Osteocyte (in vitro differentiated cells): ENCODE measurements at regions not wholly inside any gene's neighbourhood (a gene's known extent, or its start where the extent isn't known, plus 50 kb on each side); places are given as distances from the start of the nearest gene placed in this dataset.

ENCODE experiments used
- DNase-seq: peaks from one replicate; pipeline ENCODE4 v3.0.0; 2021; ENCODE audit warnings: mixed read lengths; ENCODE audit not compliant: unreplicated experiment; ENCODE audit errors: extremely low spot score
- H3K27ac Mint-ChIP-seq: one replicate; pipeline ENCODE4 v1.8.0; 2021; ENCODE audit warnings: mild to moderate bottlenecking, mixed read lengths; ENCODE audit not compliant: unreplicated experiment
- H3K27me3 Mint-ChIP-seq: one replicate; pipeline ENCODE4 v1.8.0; 2021; ENCODE audit warnings: mixed read lengths; ENCODE audit not compliant: unreplicated experiment
- H3K36me3 Mint-ChIP-seq: one replicate; pipeline ENCODE4 v1.8.0; 2021; ENCODE audit warnings: mixed read lengths; ENCODE audit not compliant: unreplicated experiment
- H3K4me1 Mint-ChIP-seq: one replicate; pipeline ENCODE4 v1.8.0; 2021; ENCODE audit warnings: mixed read lengths; ENCODE audit not compliant: unreplicated experiment
- H3K4me3 Mint-ChIP-seq: one replicate; pipeline ENCODE4 v1.8.0; 2021; ENCODE audit warnings: mild to moderate bottlenecking, moderate library complexity, mixed read lengths; ENCODE audit not compliant: unreplicated experiment
- H3K9me3 Mint-ChIP-seq: one replicate; pipeline ENCODE4 v1.8.0; 2021; ENCODE audit warnings: mixed read lengths; ENCODE audit not compliant: unreplicated experiment
- TF ChIP-seq, protein P1 (sequence below): fragments of 200-600 bp; sonication (generic); IDR thresholded peaks from 2 replicates; pipeline ENCODE4 v1.5.0; 2021; ENCODE audit warnings: antibody characterized with exemption, mild to moderate bottlenecking, moderate library complexity

DNA sequence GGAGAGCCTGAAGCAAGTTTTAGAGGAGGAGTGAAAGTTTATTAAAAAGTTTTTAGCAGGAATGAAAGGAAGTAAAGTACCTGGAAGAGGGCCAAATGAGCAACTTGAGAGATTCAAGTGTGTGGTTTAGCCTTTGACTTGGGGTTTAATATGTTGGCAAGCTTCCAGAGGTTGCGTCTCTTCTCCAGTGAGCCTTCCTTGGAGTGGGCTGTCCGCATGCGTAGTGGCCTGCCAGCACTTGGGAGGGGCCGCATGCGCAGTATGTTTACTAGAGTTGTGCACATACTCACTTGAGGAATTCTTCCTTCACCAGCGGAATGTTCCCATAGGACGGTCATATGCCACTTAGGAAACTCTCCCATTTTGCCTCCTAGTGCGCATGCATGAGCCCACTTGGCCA is 235.2 kb downstream of the ALDH8A1 start:
- DNase-seq: no peak
- Mint-ChIP-seq H3K4me3 (no peak overlapping the region), H3K27ac (no peak overlapping the region), H3K9me3 (peaks cover 3% of the 10 kb centered on the region), H3K27me3 (no peaks in the 10 kb centered on the region), H3K36me3 (no peaks in the 10 kb centered on the region), H3K4me1 (peaks cover 6% of the 10 kb centered on the region)
- TF ChIP-seq, protein P1, sequence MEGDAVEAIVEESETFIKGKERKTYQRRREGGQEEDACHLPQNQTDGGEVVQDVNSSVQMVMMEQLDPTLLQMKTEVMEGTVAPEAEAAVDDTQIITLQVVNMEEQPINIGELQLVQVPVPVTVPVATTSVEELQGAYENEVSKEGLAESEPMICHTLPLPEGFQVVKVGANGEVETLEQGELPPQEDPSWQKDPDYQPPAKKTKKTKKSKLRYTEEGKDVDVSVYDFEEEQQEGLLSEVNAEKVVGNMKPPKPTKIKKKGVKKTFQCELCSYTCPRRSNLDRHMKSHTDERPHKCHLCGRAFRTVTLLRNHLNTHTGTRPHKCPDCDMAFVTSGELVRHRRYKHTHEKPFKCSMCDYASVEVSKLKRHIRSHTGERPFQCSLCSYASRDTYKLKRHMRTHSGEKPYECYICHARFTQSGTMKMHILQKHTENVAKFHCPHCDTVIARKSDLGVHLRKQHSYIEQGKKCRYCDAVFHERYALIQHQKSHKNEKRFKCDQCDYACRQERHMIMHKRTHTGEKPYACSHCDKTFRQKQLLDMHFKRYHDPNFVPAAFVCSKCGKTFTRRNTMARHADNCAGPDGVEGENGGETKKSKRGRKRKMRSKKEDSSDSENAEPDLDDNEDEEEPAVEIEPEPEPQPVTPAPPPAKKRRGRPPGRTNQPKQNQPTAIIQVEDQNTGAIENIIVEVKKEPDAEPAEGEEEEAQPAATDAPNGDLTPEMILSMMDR: no peak

DNA sequence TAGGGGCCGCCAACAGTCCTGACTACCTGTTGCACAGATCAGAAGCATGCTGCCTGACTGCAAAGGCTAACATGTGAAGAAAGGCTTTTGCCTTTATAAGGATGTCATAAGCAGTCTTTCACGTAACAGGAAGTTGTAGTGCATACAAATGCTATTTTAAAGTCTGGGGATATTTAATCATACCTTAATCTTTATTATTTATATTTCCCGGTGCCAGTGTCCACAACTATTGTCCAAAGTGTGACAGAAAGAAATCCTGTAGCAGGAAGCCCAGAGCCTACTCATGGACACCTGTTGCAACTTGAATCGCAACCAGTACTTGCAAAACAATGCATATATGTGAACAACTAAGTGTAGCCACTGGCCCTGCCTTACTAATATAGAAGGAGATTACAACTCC is 235.8 kb downstream of the ALDH8A1 start:
- DNase-seq: no peak
- Mint-ChIP-seq H3K4me1 (peaks cover 6% of the 10 kb centered on the region), H3K36me3 (no peaks in the 10 kb centered on the region), H3K4me3 (no peak overlapping the region), H3K27me3 (no peaks in the 10 kb centered on the region), H3K27ac (no peak overlapping the region), H3K9me3 (peaks cover 3% of the 10 kb centered on the region)
- TF ChIP-seq, protein P1: no peak

DNA sequence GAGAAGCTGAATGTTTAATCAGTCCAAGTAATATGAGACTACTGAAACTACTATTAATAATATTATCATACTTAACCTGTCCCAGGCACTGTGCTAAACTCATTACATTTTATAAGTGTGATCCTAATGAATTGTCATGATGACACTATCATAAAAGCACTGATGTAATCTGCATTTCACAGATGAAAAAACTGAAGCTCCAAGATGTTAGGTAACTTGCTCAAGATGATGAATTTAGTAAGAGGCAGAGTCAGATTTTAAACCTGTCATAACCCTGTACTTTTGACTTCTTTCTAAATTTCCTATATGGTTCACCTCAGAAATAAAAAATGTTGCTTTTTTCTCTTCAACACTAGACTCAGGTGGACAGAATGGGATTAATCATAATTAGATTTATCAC is 237.6 kb downstream of the ALDH8A1 start:
- Mint-ChIP-seq H3K4me3 (no peak overlapping the region), H3K9me3 (peaks cover 3% of the 10 kb centered on the region), H3K27ac (no peak overlapping the region), H3K4me1 (peaks cover 7% of the 10 kb centered on the region), H3K27me3 (no peaks in the 10 kb centered on the region), H3K36me3 (no peaks in the 10 kb centered on the region)
- no peak for DNase-seq
- TF ChIP-seq, protein P1: no peak

DNA sequence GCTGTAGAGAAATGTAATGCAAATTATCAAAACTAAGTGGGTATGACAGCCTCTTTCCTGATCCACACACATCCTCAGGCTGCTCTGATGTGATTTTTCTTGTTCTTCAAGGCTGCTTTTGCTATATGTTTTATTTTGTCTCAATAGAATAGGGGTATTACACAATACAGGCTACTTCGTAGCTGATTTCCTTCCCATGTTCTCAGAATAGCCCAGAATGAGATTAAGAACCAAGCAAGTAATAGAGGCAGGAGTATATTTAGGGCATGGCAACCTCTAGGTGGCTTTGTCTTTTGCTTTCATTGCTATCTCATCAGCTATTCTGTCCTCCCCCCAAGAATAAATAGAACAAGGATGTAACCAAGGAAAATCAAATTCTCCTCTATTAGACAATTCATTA is 241.8 kb downstream of the ALDH8A1 start:
- Mint-ChIP-seq H3K4me1 (peaks cover 21% of the 10 kb centered on the region), H3K4me3 (no peak overlapping the region), H3K36me3 (no peaks in the 10 kb centered on the region), H3K27me3 (no peaks in the 10 kb centered on the region), H3K27ac (no peak overlapping the region), H3K9me3 (no peaks in the 10 kb centered on the region)
- no peak for DNase-seq
- TF ChIP-seq, protein P1: no peak

DNA sequence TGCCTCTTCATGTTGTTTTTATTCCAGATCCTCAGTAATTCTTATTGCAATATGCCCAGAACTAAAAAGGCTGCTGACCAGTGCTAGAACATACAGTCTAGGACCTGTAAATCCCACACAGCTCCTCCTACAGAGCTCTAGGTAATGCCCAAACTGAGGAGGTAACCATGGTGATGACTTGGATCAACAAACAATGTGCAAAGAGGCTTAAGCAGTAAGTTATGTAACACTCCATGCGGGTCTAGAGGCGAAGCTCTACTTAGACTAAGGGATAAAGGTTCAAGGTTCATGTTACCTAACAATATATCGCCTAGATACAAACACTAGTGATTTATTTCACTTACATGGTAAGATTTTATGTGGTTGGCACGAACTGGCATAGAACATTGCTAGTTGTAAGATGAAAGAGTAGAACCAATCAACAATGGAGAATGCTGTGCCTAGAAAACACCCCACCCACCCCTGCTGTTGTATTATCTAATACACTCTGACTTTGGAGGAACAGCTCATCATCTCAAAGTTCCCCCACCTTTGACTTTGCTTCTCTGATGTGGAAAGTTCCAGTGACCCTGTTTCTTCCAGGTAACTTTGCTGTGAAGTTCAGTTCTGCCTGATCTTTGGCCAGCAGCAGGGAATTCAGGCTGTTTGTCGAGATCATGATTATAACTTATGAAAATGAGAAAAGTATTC is 242.4 kb downstream of the ALDH8A1 start:
- H3K9me3 Mint-ChIP-seq: no peaks in the 10 kb centered on the region
- no peak overlapping the region for H3K4me3 Mint-ChIP-seq
- no peaks in the 10 kb centered on the region for H3K27me3 Mint-ChIP-seq
- no peak for DNase-seq
- no peaks in the 10 kb centered on the region for H3K36me3 Mint-ChIP-seq
- TF ChIP-seq, protein P1: no peak
- H3K27ac Mint-ChIP-seq: peak overlapping the region; percentile 63
- H3K4me1 Mint-ChIP-seq: peaks cover 23% of the 10 kb centered on the region
